PC-9 (cell line): ENCODE measurements at regions not wholly inside any gene's neighbourhood (a gene's known extent, or its start where the extent isn't known, plus 50 kb on each side); places are given as distances from the start of the nearest gene placed in this dataset.

Experiments
- CTCF ChIP-seq: fragments of 200-600 bp; sonication (generic); conservative IDR thresholded peaks from 2 replicates; pipeline ENCODE4 v1.6.1; 2017; ENCODE audit warnings: mixed run types, antibody characterized with exemption, mild to moderate bottlenecking, moderate library complexity
- EZH2 ChIP-seq: fragments of 200-600 bp; sonication (generic); IDR thresholded peaks from 2 replicates; pipeline ENCODE4 v1.8.0; 2017; ENCODE audit warnings: antibody characterized with exemption, low read depth

DNA sequence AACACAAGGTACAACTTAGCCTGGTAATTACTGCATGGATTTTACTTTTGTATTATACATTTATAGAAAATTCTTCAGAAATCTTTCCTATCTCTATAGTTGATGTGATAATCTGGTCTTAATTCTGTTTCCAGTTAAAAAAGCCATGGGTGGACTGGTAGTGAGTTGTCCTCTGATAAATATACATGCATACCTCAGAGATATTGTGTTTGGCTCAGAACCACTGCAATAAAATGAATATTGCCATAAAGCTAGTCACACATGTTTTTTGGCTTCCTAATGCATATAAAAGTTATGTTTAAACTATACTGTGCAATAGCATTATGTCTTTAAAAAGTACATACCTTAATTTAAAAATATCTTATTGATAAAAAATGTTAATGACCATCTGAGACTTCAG lies 708.6 kb upstream of the MARCKS start:
- TF ChIP-seq CTCF (no peak), EZH2 (no peak)
